ENCODE measurements at regions not wholly inside any gene's neighbourhood (a gene's known extent, or its start where the extent isn't known, plus 50 kb on each side); places are given as distances from the start of the nearest gene placed in this dataset.
"Not testable (repeated sequence)": the region's sequence is repeated elsewhere in the genome, so short reads cannot be mapped to it uniquely, and the experiment has no call there.

GRCh38 chr7:46089281-46089680 is 168.2 kb upstream of the IGFBP3 start:
- DNase-seq (ENCODE audit: low read depth) = no peak

GRCh38 chr7:46088486-46088885 is 167.4 kb upstream of the IGFBP3 start:
- not testable (repeated sequence) for DNase-seq (ENCODE audit: low read depth)

- DNase-seq (ENCODE audit: low read depth) = peak; percentile 71
Measured at GRCh38 chr7:46080595-46081159, 159.6 kb upstream of the IGFBP3 start.

- no peak for DNase-seq (ENCODE audit: low read depth)
Measured at GRCh38 chr7:46079421-46079820, 158.3 kb upstream of the IGFBP3 start.

- DNase-seq (ENCODE audit: low read depth) = no peak
Measured at GRCh38 chr7:46076527-46076926, 155.5 kb upstream of the IGFBP3 start.

GRCh38 chr7:46072722-46073121 is 151.7 kb upstream of the IGFBP3 start:
- peak; percentile 57 for DNase-seq (ENCODE audit: low read depth)

GRCh38 chr7:46071601-46072000 is 150.5 kb upstream of the IGFBP3 start:
- DNase-seq (ENCODE audit: low read depth) = peak; percentile 75

GRCh38 chr7:46071076-46071475 is 150.0 kb upstream of the IGFBP3 start:
- DNase-seq (ENCODE audit: low read depth) = peak; percentile 89

- no peak for DNase-seq (ENCODE audit: low read depth)
Measured at GRCh38 chr7:46068159-46068558, 147.1 kb upstream of the IGFBP3 start.

GRCh38 chr7:46059308-46060020 is 138.4 kb upstream of the IGFBP3 start:
- no peak for DNase-seq (ENCODE audit: low read depth)

- peak; percentile 43 for DNase-seq (ENCODE audit: low read depth)
Measured at GRCh38 chr7:46058086-46058823, 137.2 kb upstream of the IGFBP3 start.

- DNase-seq (ENCODE audit: low read depth) = no peak
Measured at GRCh38 chr7:46054915-46055314, 133.8 kb upstream of the IGFBP3 start.

- DNase-seq (ENCODE audit: low read depth) = peak; percentile 83
Measured at GRCh38 chr7:46054272-46054671, 133.2 kb upstream of the IGFBP3 start.

GRCh38 chr7:46047581-46047980 is 126.5 kb upstream of the IGFBP3 start:
- no peak for DNase-seq (ENCODE audit: low read depth)

GRCh38 chr7:46043338-46043737 is 122.3 kb upstream of the IGFBP3 start:
- DNase-seq (ENCODE audit: low read depth) = not testable (repeated sequence)

GRCh38 chr7:46039813-46040212 is 118.7 kb upstream of the IGFBP3 start:
- not testable (repeated sequence) for DNase-seq (ENCODE audit: low read depth)

- DNase-seq (ENCODE audit: low read depth) = peak; percentile 57
Measured at GRCh38 chr7:46035166-46035565, 114.1 kb upstream of the IGFBP3 start.

- peak; percentile 80 for DNase-seq (ENCODE audit: low read depth)
Measured at GRCh38 chr7:46034056-46034768, 113.1 kb upstream of the IGFBP3 start.

- DNase-seq (ENCODE audit: low read depth) = no peak
Measured at GRCh38 chr7:46033592-46033991, 112.5 kb upstream of the IGFBP3 start.

GRCh38 chr7:46032942-46033341 is 111.9 kb upstream of the IGFBP3 start:
- DNase-seq (ENCODE audit: low read depth) = peak; percentile 97

GRCh38 chr7:46032353-46032752 is 111.3 kb upstream of the IGFBP3 start:
- peak; percentile 60 for DNase-seq (ENCODE audit: low read depth)

- no peak for DNase-seq (ENCODE audit: low read depth)
Measured at GRCh38 chr7:46029111-46029704, 108.1 kb upstream of the IGFBP3 start.
